ENCODE measurements at regions not wholly inside any gene's neighbourhood (a gene's known extent, or its start where the extent isn't known, plus 50 kb on each side); places are given as distances from the start of the nearest gene placed in this dataset.

GRCh38 chr10:62916141-62916603, 100.0 kb upstream of the EGR2 start:
- intact Hi-C loops (cut with micrococcal nuclease; ENCODE audit: unreplicated experiment): no loop called here
- DNase-seq (ENCODE audit: low read depth, low spot score): no peak
- POLR2A ChIA-PET: no interaction called here

DNA sequence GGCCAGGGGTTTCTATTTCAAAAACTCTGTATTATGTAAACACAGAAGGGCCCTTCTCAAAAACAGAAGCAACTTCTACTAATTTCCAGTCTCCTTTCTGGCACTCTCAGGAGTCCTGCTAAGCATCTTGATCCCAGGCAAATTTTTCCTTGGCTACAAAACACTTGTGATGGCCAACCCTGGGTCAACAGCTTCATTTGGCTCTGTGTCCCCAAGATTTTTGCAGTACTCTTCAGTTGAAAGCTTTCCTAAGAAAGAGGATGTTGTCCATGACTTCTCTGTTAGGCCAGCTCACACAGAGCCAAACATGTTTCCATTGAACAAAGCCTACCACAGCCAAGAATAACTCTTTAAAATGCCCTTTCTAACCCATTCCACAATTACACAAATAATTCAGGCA, 99.0 kb upstream of the EGR2 start:
- DNase-seq (ENCODE audit: low read depth, low spot score) (no peak), FAIRE-seq (no peak), ATAC-seq (no peak)
- CTCF ChIA-PET: interaction anchor here (1.1 to 1.6 kb wide), 4 partner anchors 8 to 321 kb away, joined by 3 to 6 read pairs (median 3); no protein-coding TSS in a partner anchor
- H3K79me2 ChIP-seq (ENCODE audit: control insufficient read depth, insufficient read depth, low read length): no peaks in the 10 kb centered on the region
- H3K27me3 ChIP-seq (replicated peaks in 1 of 2; ENCODE audit: control insufficient read depth in 2 of 2, insufficient read depth in 2 of 2, low read length in 1 of 2): no peaks in the 10 kb centered on the region
- SMC1A ChIA-PET (ENCODE audit: uncharacterized antibody, unreplicated experiment): interaction anchor here (0.6 to 5.4 kb wide), 8 partner anchors 8 to 775 kb away, joined by 3 to 32 read pairs (median 3); no protein-coding TSS in a partner anchor
- no peaks in the 10 kb centered on the region for H4K20me1 ChIP-seq (ENCODE audit: control insufficient read depth, insufficient read depth)
- POLR2A ChIA-PET: no interaction called here
- intact Hi-C loops (cut with micrococcal nuclease; ENCODE audit: unreplicated experiment): no loop called here
- in situ Hi-C loops (cut with MboI): no loop called here
- H3K4me2 ChIP-seq (ENCODE audit: control insufficient read depth, insufficient read depth): no peak overlapping the region
- peaks cover 29% of the 10 kb centered on the region for H3K4me1 ChIP-seq (ENCODE audit: control insufficient read depth, insufficient read depth, low read length)
- no peak overlapping the region for H3K4me3 ChIP-seq
- no TSS peak for BruUV-seq (replicated peaks)
- H3K27ac ChIP-seq (ENCODE audit: control insufficient read depth, insufficient read depth): no peak overlapping the region
- RAD21 ChIA-PET (ENCODE audit: unreplicated experiment): interaction anchor here (1.3 kb wide), 1 partner anchor 97 kb away, joined by 3 read pairs; no protein-coding TSS in a partner anchor
- no peak overlapping the region for H3K9ac ChIP-seq (ENCODE audit: control insufficient read depth, insufficient read depth, low read length)
- H2AFZ ChIP-seq (ENCODE audit: control insufficient read depth, low read depth, low read length): no peak overlapping the region
- no peaks in the 10 kb centered on the region for H3K36me3 ChIP-seq (ENCODE audit: control insufficient read depth in 2 of 2, insufficient read depth in 2 of 2, low read length in 1 of 2)
- H3K9me3 ChIP-seq (replicated peaks; ENCODE audit: control insufficient read depth, insufficient read depth, low read length): no peaks in the 10 kb centered on the region; the same call in 2 of the 3 replicates
- no peak for TF ChIP-seq CBX5 (IDR thresholded peaks at IDR 0.05; ENCODE audit: low read depth)
- TF ChIP-seq, protein P1, sequence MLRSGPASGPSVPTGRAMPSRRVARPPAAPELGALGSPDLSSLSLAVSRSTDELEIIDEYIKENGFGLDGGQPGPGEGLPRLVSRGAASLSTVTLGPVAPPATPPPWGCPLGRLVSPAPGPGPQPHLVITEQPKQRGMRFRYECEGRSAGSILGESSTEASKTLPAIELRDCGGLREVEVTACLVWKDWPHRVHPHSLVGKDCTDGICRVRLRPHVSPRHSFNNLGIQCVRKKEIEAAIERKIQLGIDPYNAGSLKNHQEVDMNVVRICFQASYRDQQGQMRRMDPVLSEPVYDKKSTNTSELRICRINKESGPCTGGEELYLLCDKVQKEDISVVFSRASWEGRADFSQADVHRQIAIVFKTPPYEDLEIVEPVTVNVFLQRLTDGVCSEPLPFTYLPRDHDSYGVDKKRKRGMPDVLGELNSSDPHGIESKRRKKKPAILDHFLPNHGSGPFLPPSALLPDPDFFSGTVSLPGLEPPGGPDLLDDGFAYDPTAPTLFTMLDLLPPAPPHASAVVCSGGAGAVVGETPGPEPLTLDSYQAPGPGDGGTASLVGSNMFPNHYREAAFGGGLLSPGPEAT (IDR thresholded peaks at IDR 0.05; ENCODE audit: low read depth): no peak
- no peak for TF ChIP-seq RAD51 (IDR thresholded peaks at IDR 0.05)
- TF ChIP-seq KLF5 (IDR thresholded peaks at IDR 0.05; ENCODE audit: partially characterized antibody): no peak
- no peak for TF ChIP-seq BRCA1 (IDR thresholded peaks at IDR 0.05; ENCODE audit: low read depth, low read length)
- TF ChIP-seq POU2F2 (IDR thresholded peaks at IDR 0.05; ENCODE audit: borderline replicate concordance, low read depth, low read length): no peak
- no peak for TF ChIP-seq ZNF622 (IDR thresholded peaks at IDR 0.05)
- TF ChIP-seq EED (IDR thresholded peaks at IDR 0.05; ENCODE audit: low read depth): no peak
- TF ChIP-seq, protein P2, sequence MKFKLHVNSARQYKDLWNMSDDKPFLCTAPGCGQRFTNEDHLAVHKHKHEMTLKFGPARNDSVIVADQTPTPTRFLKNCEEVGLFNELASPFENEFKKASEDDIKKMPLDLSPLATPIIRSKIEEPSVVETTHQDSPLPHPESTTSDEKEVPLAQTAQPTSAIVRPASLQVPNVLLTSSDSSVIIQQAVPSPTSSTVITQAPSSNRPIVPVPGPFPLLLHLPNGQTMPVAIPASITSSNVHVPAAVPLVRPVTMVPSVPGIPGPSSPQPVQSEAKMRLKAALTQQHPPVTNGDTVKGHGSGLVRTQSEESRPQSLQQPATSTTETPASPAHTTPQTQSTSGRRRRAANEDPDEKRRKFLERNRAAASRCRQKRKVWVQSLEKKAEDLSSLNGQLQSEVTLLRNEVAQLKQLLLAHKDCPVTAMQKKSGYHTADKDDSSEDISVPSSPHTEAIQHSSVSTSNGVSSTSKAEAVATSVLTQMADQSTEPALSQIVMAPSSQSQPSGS (IDR thresholded peaks at IDR 0.05; ENCODE audit: low read length): no peak
- TF ChIP-seq BHLHE40 (IDR thresholded peaks at IDR 0.05; ENCODE audit: borderline replicate concordance in 1 of 2, low read depth in 2 of 2, low read length in 1 of 2): no peak

More at GRCh38 chr10:62916141-62916603, 100.0 kb upstream of the EGR2 start:
- no peaks in the 10 kb centered on the region for H3K36me3 ChIP-seq (ENCODE audit: control insufficient read depth in 2 of 2, insufficient read depth in 2 of 2, low read length in 1 of 2)
- H3K79me2 ChIP-seq (ENCODE audit: control insufficient read depth, insufficient read depth, low read length): no peaks in the 10 kb centered on the region
- H3K27ac ChIP-seq (ENCODE audit: control insufficient read depth, insufficient read depth): no peak overlapping the region
- peaks cover 26% of the 10 kb centered on the region for H3K4me1 ChIP-seq (ENCODE audit: control insufficient read depth, insufficient read depth, low read length)
- no peak overlapping the region for H3K4me2 ChIP-seq (ENCODE audit: control insufficient read depth, insufficient read depth)
- H3K4me3 ChIP-seq: no peak overlapping the region
- no TSS peak for BruUV-seq (replicated peaks)
- ATAC-seq (no peak), FAIRE-seq (no peak)
- in situ Hi-C loops (cut with MboI): no loop called here
- no peaks in the 10 kb centered on the region for H3K27me3 ChIP-seq (replicated peaks in 1 of 2; ENCODE audit: control insufficient read depth in 2 of 2, insufficient read depth in 2 of 2, low read length in 1 of 2)
- no peak overlapping the region for H2AFZ ChIP-seq (ENCODE audit: control insufficient read depth, low read depth, low read length)
- CTCF ChIA-PET: interaction anchor here (1.4 kb wide), 2 partner anchors 83 to 322 kb away, joined by 3 read pairs; no protein-coding TSS in a partner anchor
- H3K9ac ChIP-seq (ENCODE audit: control insufficient read depth, insufficient read depth, low read length): no peak overlapping the region
- H4K20me1 ChIP-seq (ENCODE audit: control insufficient read depth, insufficient read depth): no peaks in the 10 kb centered on the region
- SMC1A ChIA-PET (ENCODE audit: uncharacterized antibody, unreplicated experiment): interaction anchor here (0.7 to 5.4 kb wide), 4 partner anchors 9 to 77 kb away, joined by 3 to 32 read pairs (median 10); no protein-coding TSS in a partner anchor
- RAD21 ChIA-PET (ENCODE audit: unreplicated experiment): interaction anchor here (1.3 kb wide), 1 partner anchor 65 kb away, joined by 4 read pairs; no protein-coding TSS in a partner anchor
- TF ChIP-seq, protein P3, sequence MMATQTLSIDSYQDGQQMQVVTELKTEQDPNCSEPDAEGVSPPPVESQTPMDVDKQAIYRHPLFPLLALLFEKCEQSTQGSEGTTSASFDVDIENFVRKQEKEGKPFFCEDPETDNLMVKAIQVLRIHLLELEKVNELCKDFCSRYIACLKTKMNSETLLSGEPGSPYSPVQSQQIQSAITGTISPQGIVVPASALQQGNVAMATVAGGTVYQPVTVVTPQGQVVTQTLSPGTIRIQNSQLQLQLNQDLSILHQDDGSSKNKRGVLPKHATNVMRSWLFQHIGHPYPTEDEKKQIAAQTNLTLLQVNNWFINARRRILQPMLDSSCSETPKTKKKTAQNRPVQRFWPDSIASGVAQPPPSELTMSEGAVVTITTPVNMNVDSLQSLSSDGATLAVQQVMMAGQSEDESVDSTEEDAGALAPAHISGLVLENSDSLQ (IDR thresholded peaks at IDR 0.05): no peak
- TF ChIP-seq PAX5 (IDR thresholded peaks at IDR 0.05; ENCODE audit: borderline replicate concordance, low read depth, low read length): no peak
- no peak for TF ChIP-seq NR2C1 (IDR thresholded peaks at IDR 0.05)
- TF ChIP-seq NFXL1 (IDR thresholded peaks at IDR 0.05; ENCODE audit: borderline replicate concordance): no peak
- TF ChIP-seq KAT2A (conservative IDR thresholded peaks at IDR 0.05; ENCODE audit: control insufficient read depth, low read depth, low read length): no peak
- TF ChIP-seq SMAD5 (IDR thresholded peaks at IDR 0.05; ENCODE audit: low read depth): no peak
- no peak for TF ChIP-seq TCF7 (IDR thresholded peaks at IDR 0.05; ENCODE audit: borderline replicate concordance)
- no peak for TF ChIP-seq ESRRA (IDR thresholded peaks at IDR 0.05; ENCODE audit: low read length)
- no peak for TF ChIP-seq SPI1 (IDR thresholded peaks at IDR 0.05; ENCODE audit: borderline replicate concordance, insufficient read depth, low read depth, low read length)
- H3K9me3 ChIP-seq (replicated peaks; ENCODE audit: control insufficient read depth, insufficient read depth, low read length): no peaks in the 10 kb centered on the region; the same call in 2 of the 3 replicates
- 45% methylated on average over 1 of the region's 1 CpG for WGBS (ENCODE audit: insufficient coverage, insufficient replicate concordance, low lambda C conversion rate, missing lambda C conversion rate)
